Hematopoietic multipotent progenitor cell treated with erythropoietin and hydrocortisone succinate and interleukin-3 and kit ligand, for 17 days (in vitro differentiated cells): ENCODE measurements at regions not wholly inside any gene's neighbourhood (a gene's known extent, or its start where the extent isn't known, plus 50 kb on each side); places are given as distances from the start of the nearest gene placed in this dataset.

ENCODE experiments used
- DNase-seq: peaks from one replicate; pipeline ENCODE4 v3.0.0-alpha.2; 2015; ENCODE audit warnings: low spot score

DNA sequence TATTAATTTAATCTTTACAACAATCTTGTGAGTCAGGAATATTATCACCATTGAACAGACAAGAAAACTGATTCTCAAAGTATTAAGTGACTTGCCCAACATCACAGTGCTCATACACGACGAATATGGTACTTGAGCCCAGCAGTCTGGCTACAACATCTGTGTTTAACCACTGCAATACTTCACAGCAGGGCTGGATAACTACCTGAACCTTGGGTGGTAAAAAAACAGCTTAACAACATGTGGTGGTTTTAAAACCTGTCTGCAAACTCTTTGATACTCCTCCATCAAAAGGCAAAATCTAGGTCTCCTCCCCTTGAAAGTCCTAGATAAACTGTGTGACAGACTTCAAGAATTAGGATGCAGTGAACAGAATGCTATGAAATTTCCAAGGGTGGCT lies 424.6 kb upstream of the CADM1 start:
- no peak for DNase-seq

DNA sequence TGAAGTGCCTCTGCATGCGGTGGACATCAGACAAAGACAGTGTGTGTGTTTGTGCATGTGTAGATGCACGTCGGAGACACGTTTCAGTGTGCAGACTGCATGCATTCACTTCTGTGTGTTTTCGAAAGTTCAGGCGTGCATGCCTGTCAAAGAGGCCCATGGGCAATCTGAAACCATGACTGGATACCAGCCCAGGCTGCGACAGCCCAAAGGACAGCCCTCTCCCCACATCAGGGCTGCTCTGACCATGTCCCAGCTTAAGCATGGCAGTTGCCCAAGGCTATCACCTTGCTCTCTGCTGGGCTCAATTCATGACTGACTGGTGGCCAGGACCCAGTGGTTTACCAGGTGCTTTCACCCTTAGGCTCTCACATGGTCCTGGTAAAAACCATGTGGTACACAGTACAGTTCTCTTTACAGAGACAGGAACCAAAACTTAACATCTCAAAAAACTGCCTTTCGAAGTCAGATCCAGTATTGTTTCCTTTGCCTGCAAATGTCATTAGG lies 423.7 kb upstream of the CADM1 start:
- no peak for DNase-seq

DNA sequence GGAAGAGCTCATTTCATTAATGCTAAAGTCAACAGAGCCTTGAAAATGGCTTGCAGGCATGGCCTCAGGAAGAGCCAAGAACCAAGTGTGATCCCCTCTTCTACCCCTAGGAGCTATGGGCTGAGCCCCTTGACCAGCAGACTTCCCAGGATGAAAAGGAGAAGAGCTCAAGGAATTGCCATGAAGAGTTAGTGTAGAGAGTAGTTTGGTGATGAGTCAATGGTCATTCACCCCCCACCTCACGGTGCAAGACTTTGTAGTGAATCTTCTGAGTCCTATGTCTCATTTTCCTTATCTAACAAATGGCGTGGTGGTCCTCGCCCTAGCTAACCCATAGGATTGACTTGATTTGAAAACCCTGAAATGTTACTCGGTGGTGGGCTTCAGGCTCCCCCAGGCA lies 422.4 kb upstream of the CADM1 start:
- DNase-seq, result no peak

DNA sequence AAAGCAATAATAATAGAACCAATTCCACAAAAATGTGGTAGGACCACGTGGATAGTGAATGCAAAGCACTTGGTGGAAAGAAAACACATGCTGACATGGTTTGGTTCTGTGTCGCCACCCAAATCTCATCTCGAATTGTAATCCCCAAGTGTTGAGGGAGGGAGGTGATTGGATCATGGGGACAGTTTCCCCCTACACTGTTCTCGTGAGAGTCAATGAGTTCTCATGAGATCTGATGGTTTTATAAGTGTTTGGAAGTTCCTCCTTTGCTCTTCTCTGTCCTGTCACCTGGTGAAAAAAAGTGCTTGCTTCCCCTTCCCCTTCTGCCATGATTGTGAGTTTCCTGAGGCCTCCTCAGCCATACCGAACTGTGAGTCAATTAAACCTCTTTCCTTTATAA lies 421.9 kb upstream of the CADM1 start:
- DNase-seq, result no peak

DNA sequence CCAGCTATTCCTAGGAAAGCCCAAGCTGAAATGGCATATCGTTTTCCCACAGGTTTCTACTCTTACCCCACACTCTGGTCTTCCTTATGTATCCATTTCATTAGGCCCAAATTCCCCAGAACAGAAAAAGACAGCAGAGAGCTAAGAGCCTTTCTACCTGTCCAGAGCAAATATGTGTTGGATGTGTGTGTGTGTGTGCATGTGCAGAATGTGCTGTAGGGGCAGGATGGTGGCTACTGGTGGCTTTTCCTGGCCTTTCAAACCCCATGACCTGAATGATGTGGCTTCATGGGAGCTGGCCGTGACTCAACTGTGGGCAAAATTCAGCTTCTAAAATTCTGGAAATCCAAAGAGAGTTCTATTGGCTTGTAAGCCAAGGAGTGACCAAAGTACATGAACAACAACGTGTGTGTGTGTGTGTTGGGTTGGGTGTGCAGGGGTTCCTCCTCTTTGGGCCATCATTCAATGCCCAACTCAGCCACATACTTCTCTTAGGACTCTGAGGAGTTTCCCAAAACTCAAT lies 421.4 kb upstream of the CADM1 start:
- DNase-seq, result no peak

DNA sequence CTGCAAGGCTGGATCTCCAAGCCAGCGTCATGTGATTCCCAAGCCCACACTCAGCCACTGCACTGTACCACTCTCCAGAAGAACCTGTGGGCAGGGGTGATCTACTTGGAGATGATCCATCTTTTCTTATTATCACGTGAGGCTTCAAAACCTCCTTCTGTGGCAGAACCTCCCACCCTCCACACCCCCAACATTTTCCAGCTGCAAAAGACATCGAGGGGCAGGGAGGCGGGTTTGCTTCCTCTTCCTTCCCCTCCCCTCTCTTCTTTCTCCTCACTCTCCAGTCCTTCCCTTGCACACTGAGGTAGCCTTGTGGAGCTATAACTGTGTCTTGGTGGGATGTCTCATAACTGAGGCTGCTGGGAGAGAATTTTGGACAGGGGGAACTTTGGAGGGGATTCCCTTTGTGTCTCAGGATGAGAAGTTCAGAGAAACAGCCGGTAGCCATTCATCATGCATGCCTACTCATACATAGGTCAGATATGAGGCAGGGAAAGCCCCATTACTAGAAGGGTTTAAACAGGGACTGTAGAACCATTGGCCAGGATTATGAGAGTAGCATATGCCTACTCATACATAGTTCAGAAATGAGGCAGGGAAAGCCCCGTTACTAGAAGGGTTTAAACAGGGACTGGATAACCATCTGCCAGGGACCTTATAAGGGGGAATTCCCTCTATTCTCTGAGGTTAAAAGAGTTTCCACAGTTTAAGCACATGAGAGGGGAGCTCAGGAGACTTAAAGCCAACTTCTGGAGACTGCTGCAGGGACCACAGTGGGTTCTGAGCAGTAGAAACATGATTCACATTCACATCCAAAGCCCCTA lies 420.7 kb upstream of the CADM1 start:
- no peak for DNase-seq

DNA sequence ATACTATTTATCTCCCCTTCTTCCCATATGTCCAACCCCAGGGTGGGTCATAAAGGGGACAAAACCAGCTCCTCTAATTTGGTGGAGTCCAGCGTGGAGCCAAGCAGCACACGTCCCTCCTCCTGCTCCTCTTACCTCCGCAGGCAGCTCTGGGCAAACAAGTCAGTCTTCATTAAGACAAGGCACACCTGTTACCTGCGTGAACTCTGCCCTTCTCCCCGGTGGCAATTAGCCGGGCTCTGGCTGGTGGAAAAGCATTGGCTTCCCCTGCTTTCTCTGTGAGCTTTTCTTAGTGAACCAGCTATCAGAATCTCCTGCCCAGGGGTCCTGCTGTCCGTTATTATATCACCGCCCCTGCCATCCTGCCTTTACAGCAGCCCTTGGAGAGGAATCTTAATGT lies 418.7 kb upstream of the CADM1 start:
- no peak for DNase-seq

DNA sequence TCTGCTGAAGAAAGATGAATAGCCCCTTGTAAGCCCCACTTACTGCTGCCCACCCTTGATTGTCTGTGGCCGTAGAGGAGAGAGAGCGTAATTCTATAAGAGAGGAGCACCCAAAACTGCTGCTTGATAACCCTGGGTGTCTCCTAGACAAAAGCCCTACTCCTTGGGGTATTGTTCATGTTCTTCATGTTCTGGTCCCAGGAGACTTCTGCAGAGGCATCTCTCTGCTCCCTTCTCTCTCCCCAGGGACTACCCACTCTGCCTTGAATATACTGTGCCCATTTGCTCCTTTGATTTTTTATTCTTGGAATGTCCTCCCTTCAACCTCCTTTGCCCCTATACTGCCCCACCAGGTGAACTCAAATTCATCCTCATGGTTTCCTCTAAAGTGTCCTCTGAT lies 417.8 kb upstream of the CADM1 start:
- DNase-seq, result no peak

DNA sequence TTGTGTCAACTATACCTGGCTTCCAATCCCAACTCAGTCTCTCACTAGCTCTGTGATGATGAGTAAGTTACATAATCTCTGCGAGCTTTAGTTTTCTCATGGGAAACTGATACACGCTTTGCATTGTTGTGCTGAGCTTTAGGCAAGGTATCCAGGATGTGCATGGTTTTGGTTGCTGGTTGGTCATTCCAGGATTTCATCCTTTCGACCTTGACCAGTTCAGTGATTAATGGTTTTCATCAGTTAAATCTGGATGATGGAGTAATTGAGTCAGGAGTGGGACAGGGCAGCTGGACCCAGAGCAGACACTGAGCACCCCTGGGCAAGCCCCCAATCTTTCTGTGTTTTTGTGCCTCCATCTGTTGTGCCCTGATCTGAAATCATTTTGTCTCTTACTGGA lies 417.3 kb upstream of the CADM1 start:
- DNase-seq, result no peak

DNA sequence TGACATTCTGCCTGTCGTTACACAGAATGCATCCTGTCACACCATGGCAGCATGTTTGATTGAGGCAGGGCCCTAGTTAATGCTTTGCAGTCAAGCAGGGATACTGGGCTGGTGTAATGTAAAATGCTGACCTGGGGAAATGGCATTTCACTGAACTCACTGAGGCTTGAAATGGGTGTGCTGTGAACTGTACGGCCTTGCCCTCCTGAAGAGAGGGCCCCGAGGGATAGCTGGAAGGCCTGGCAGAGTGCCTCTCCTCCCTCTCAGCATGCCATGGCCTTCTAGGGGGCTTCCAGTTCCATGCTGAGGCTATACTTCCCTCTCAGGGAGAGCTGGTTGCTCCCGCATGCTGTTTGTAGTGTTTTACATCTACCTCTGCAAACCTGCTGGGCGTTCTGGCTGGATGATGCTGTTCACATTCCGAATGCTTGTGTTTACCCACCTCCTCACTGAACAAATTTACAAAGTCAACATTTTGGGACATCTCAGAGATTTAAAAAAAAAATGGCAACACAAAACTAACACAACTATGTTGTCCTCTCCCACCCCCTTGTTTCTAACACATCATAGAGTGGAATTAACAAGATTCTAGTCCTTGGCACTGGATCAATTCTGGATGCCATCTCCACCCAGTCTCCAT lies 416.7 kb upstream of the CADM1 start:
- no peak for DNase-seq

DNA sequence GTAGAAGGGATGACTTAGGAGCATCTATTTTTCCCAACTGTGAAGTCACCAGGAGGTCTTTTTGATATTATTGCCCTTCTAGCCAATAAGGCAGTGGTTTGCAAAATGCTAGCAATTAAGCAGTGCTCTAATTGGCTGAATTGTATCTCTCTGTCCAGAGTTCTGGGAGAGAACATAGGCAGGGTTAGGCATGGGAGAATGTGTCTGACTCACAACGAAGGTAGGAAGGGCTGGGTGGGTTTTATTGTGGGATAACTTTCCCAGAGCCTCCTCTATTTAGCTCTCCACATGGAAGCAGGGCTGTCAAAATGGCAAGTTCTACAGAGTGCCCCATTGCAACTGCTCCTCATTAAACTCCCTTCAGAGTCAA lies 415.9 kb upstream of the CADM1 start:
- DNase-seq, result no peak

DNA sequence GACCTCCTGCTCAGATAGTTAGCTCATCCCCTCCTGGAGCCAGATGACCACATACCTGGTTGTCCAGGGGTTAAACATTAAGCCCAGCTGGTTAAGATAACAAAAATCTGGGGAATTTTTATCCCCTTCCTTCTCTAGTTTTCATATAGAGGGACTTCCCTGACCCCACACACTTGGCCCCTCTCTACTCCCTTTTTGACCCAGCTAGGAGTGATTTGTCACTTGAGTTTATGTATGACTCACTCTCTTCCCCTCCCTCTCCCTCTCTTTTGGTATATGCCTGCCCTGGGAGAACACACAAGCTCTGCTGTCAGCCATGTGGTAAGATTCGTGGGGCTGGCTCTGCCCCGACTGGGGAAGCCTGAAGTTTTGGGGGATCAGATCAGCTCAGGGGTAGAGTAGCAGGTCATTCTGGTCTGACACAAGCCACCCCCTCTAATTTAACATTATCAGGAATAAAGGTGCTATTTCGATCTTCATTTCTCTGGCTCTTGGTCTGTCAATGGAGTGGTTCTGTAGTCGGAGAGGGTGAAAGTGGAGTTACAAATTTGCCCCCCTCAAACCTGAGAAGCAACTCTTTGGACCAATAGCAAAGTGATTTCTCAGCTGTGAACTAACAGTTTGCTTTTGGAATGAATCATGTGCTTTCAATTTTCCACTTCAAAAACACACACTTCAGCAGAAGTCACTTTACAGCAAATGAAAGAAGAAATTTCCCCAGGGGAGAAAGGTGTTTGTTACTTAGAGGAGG lies 415.3 kb upstream of the CADM1 start:
- no peak for DNase-seq

DNA sequence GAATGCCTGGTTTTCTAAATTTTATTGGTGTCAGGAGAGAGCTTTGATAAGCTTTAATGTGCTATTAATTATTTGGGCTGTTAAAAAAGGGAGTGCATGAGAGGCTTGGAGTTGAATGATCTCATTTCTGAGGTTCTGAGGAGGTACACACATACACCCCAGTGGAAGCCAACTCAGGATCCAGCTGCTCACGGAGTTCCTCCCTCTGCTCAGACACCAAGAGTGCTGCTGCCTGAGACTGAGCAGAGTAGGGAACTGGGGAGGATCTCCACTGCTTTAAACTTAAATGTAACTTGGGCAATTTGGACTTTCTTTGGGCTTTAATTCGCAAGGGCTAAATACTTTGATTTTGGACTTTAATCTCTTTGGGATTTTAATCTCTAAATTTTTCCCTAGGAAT lies 414.4 kb upstream of the CADM1 start:
- DNase-seq, result no peak

DNA sequence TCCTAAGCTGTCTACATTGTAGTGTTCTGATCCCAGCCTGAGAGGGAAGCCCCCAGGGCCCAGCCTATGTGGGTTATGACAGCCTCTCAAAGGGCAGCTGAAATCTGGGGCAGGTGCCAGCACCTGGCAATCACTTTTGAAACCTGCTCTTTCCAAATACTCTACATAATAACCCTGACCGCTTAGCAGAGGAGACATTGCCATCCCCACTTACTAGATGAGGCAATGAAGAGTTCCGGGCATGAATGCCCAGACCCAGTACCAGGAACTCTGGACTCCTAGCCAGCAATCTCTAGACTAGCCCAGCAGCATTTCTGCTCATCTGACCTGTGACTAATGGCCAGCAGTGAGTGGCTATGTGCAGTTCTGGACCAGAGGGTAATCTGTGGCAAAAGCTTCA lies 412.4 kb upstream of the CADM1 start:
- DNase-seq, result no peak

DNA sequence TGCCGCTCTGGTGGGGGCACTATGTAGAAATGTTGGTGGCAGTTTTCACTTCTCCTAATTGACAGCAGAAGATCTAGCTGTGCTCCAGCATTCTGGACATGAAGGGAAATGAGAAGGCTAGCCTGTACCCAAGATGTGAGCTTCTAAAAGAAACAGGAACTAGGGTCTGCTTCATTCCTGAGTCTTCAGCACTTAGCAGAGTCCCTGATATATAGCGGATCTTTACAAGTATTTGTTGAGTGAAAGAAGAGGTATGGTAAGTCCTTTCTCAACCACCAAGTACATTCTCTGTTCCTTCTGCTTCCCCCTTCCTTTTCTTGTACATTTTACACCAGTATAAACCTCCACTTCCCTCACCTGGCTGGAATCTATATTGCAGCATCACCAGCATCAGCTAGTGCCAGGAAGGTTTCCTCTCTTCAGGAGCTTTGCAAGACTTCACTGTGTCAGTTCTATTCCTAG lies 408.3 kb upstream of the CADM1 start:
- DNase-seq, result no peak

DNA sequence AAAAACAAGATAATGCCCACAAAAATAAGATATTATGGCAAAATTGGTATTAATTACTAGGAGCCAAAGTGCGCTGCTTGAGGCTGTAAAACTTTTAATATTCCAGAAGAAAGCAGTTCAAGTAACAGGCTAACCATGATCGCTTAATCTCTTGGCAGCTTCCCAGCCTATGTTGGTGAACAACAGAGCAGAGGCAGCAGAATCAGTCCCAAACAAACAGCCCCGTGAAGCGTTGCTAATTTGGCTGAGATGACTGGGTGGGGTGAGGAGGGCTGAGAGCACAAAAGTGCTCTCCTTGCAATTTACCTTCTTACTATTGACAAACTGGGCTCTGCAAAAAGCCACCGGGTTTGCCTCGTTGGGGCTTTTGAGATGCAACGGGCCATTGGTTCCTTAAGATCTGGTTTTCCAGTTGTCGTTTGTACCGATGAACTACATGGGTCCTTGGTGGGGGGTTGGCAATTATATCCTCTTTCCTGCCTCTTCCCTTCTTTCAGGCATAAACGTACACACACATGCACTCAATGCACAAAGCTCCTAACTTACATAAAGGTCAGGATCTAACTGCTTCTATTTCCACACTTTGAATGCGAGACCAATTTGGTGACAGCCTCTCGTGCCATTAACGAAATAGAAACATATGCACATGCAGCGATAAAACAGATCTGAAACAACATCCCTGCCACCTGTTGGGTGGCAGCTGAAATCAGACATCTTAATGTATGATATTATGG lies 407.6 kb upstream of the CADM1 start:
- no peak for DNase-seq

DNA sequence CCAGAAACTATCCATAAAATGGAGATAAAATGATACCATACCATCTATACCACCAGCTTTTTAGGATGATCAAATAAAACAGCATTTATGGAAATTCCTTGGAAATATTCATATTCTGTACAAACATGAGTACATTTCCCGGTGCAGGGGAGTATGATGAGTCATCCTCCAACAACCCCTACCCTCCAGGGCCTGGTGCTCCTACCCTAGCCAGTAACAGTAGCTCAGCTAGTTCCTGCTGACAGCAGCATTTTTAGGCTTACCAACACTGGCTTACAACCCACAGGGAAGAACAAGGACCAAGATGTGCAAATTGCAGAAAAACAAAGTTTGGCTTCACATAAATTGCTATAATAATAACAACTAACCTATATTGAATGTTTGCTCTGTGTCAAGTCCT lies 406.2 kb upstream of the CADM1 start:
- DNase-seq, result no peak

DNA sequence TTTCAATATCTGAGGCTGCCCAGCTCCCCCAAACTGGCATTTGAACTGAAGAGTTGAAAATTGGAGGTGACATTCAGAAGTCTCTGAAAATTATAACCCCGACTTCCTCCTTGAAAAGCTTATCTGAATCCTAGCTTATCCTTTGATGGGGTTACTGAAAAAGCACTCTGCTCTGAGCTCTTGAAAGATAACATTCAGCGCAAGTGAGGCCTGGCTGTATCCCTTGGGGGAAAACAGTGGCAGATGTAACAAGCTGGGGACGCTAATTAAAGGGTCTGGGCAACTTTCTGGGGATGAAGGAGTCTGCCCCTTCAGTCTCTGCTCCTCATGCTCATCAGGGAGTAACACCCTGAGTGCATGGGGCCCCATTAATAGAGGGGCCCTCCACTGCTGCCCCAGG lies 402.0 kb upstream of the CADM1 start:
- DNase-seq, result no peak

DNA sequence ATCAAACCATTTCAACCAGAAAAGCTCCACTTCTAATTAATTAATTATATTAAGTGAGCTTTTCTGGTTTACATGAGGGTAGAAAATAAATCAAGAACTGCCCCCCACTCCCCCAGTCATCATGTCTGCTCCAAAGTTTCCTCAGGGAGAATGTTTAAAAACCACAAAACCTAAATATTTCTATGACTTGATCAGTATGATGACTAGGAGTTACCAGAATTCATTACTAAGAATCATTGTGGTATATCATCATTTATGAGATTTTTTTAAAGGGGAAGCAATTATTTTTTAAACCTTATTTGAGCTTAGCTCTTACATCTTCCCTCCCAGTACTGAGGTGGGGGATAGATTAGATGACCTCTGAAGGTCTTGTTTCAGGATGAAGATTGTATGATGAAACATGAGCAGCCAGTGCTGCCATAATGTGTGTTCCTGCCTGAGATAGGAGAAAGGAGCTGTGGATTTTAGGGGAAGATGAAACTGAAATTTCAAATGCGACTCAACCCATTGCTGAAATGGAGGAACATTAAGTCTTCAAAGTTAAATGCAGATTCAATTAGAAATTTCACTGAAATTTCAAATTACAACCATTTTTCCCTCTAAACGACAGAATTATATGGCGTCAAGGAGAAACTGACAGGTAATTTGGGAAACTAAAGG lies 401.3 kb upstream of the CADM1 start:
- DNase-seq, result no peak

DNA sequence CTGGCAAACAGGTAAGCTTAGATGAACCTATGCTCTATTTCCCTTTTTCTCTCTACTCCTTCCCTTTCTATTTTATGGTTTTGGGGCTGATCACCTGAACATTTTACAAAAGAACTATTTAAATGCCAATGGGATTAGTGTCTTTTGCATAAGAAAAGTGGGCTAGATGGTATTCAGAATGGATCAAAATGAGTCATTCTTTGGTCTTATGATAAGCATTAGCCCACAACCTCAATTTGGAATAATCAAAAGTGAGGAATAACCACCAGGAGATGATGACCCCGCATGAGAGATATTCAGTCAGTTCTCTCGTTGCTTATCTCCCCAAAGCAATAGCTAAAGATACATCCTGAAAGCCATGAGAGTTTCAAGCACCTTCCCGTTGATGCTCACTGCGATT lies 399.0 kb upstream of the CADM1 start:
- DNase-seq, result no peak

DNA sequence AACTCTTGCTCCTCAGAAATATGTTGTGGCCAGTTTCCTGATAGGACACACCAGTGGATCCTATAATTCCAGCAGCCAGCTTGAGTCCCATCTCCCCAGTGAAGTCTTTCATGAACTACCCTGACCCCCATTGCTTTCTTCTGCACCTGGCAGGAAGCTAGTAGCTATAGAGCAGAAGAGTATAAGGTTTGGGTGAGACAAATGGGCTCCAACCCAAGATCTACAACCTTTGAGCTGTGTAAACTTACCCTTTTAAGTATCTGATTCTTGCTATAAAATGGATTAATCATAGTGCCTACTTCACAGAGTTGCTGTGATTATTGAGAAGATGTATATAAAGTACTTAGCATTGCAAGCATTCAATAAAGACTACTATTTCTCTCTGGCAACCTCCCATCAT lies 396.9 kb upstream of the CADM1 start:
- DNase-seq, result no peak

DNA sequence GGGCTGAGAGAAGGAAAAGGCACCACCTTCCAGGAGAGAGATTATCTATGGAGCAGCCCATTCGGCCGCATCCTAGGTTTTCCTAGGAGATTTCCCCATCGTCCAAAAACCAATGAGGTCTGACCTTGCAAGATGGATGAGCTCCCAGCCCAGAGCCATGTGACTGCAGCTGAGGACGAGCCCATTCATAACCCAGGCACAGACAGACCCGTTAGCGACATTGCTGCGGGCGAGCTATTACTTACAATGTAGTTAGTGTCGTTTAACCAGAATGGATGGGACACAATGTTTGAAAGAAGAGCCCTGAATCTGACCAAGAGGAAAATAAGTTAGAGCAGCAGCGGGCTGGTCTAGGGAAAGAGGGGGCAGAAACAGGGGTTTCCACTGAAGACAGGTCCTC lies 395.9 kb upstream of the CADM1 start:
- no peak for DNase-seq
